Activated CD4-positive, alpha-beta memory T cell treated with anti-CD3 and anti-CD28 coated beads, Interleukin-2, amount 10 ng/mL, durations not matched to agents 7 days and 5 days (primary cell): ENCODE measurements at regions not wholly inside any gene's neighbourhood (a gene's known extent, or its start where the extent isn't known, plus 50 kb on each side); places are given as distances from the start of the nearest gene placed in this dataset.
"Not testable (repeated sequence)": the region's sequence is repeated elsewhere in the genome, so short reads cannot be mapped to it uniquely, and the experiment has no call there.

Source experiments
- CTCF ChIA-PET: fragments of 350-600 bp; sonication (Branson Sonifier 250); formaldehyde crosslinking; loops from one replicate; lab custom pipeline; 2021; ENCODE audit warnings: antibody characterized with exemption, inconsistent platforms; lab: Charles Lee
- POLR2A ChIA-PET: fragments of 350-600 bp; sonication (Branson Sonifier 250); formaldehyde crosslinking; loops from one replicate; lab custom pipeline; 2021; ENCODE audit warnings: antibody characterized with exemption; lab: Charles Lee
- DNase-seq: peaks from one replicate; pipeline ENCODE4 v3.0.0-alpha.2; 2020
- H3K27ac Mint-ChIP-seq: one replicate; pipeline ENCODE4 v1.8.0; 2021; ENCODE audit warnings: mild to moderate bottlenecking, mixed read lengths
- H3K27me3 Mint-ChIP-seq: one replicate; pipeline ENCODE4 v1.8.0; 2021; ENCODE audit warnings: mixed read lengths
- H3K36me3 Mint-ChIP-seq: one replicate; pipeline ENCODE4 v1.8.0; 2021; ENCODE audit warnings: low read depth, mixed read lengths
- H3K4me1 Mint-ChIP-seq: one replicate; pipeline ENCODE4 v1.8.0; 2021; ENCODE audit warnings: mixed read lengths
- H3K4me3 Mint-ChIP-seq: one replicate; pipeline ENCODE4 v1.8.0; 2021; ENCODE audit warnings: mild to moderate bottlenecking, mixed read lengths
- H3K9me3 Mint-ChIP-seq: one replicate; pipeline ENCODE4 v1.8.0; 2021; ENCODE audit warnings: mixed read lengths

- ChIA-PET CTCF (interaction anchor here (0.7 to 1.3 kb wide), 4 partner anchors 9 to 1171 kb away, joined by 3 to 4 read pairs (median 3); no protein-coding TSS in a partner anchor), POLR2A (interaction anchor here (1.0 to 1.2 kb wide), 2 partner anchors 9 to 368 kb away, joined by 3 read pairs; partner anchors contain the start of gene MAGED1)
- Mint-ChIP-seq H3K4me1 (peaks cover 18% of the 10 kb centered on the region), H3K36me3 (no peaks in the 10 kb centered on the region), H3K27me3 (peaks cover 16% of the 10 kb centered on the region), H3K4me3 (peak overlapping the region; percentile 84), H3K27ac (peak overlapping the region; percentile 93), H3K9me3 (no peaks in the 10 kb centered on the region)
- DNase-seq, result no peak
Observed at GRCh38 chrX:52261125-52261462, 76.4 kb downstream of the MAGED4 start.

- Mint-ChIP-seq H3K4me3 (peak overlapping the region; percentile 84), H3K9me3 (no peaks in the 10 kb centered on the region), H3K36me3 (no peaks in the 10 kb centered on the region), H3K27me3 (peaks cover 16% of the 10 kb centered on the region), H3K4me1 (peaks cover 18% of the 10 kb centered on the region), H3K27ac (peak overlapping the region; percentile 93)
- DNase-seq, result peak; percentile 87
- ChIA-PET CTCF (interaction anchor here (0.7 to 1.5 kb wide), 6 partner anchors 10 to 1171 kb away, joined by 3 to 5 read pairs (median 4); no protein-coding TSS in a partner anchor), POLR2A (interaction anchor here (1.0 to 1.2 kb wide), 2 partner anchors 9 to 368 kb away, joined by 3 read pairs; partner anchors contain the start of gene MAGED1)
Observed at GRCh38 chrX:52261463-52262194, 76.9 kb downstream of the MAGED4 start.

- CTCF ChIA-PET, result interaction anchor here (0.9 to 1.5 kb wide), 4 partner anchors 13 to 842 kb away, joined by 3 to 5 read pairs (median 4); no protein-coding TSS in a partner anchor
- Mint-ChIP-seq H3K36me3 (no peaks in the 10 kb centered on the region), H3K9me3 (no peaks in the 10 kb centered on the region), H3K27ac (peak overlapping the region; percentile 93), H3K27me3 (peaks cover 15% of the 10 kb centered on the region), H3K4me1 (peaks cover 18% of the 10 kb centered on the region), H3K4me3 (peak overlapping the region; percentile 84)
- POLR2A ChIA-PET, result interaction anchor here (1.2 kb wide), 1 partner anchor 8 kb away, joined by 3 read pairs; no protein-coding TSS in a partner anchor
- DNase-seq, result no peak
Observed at GRCh38 chrX:52262195-52262546, 77.5 kb downstream of the MAGED4 start.

GRCh38 chrX:52263417-52263816 lies 78.7 kb downstream of the MAGED4 start:
- Mint-ChIP-seq H3K9me3 (no peaks in the 10 kb centered on the region), H3K4me1 (peaks cover 18% of the 10 kb centered on the region), H3K27ac (no peak overlapping the region), H3K4me3 (no peak overlapping the region), H3K36me3 (no peaks in the 10 kb centered on the region), H3K27me3 (peaks cover 9% of the 10 kb centered on the region)
- DNase-seq, result no peak
- POLR2A ChIA-PET, result no interaction called here
- CTCF ChIA-PET, result no interaction called here

- Mint-ChIP-seq H3K36me3 (no peaks in the 10 kb centered on the region), H3K9me3 (no peaks in the 10 kb centered on the region), H3K4me1 (peaks cover 17% of the 10 kb centered on the region), H3K27me3 (peaks cover 11% of the 10 kb centered on the region), H3K27ac (no peak overlapping the region), H3K4me3 (no peak overlapping the region)
- CTCF ChIA-PET, result no interaction called here
- no peak for DNase-seq
- POLR2A ChIA-PET, result no interaction called here
Observed at GRCh38 chrX:52265713-52266112, 81.0 kb downstream of the MAGED4 start.

GRCh38 chrX:52268502-52268901 lies 83.8 kb downstream of the MAGED4 start:
- H3K4me3 Mint-ChIP-seq, CTCF ChIA-PET, H3K36me3 Mint-ChIP-seq, H3K4me1 Mint-ChIP-seq, POLR2A ChIA-PET, DNase-seq, H3K27ac Mint-ChIP-seq, H3K9me3 Mint-ChIP-seq: not testable (repeated sequence)
- H3K27me3 Mint-ChIP-seq, result peaks cover 12% of the 10 kb centered on the region

GRCh38 chrX:52270453-52271116 lies 85.9 kb downstream of the MAGED4 start:
- no peak overlapping the region for H3K27ac Mint-ChIP-seq
- no peak for DNase-seq
- peaks cover 19% of the 10 kb centered on the region for H3K27me3 Mint-ChIP-seq
- POLR2A ChIA-PET, result interaction anchor here (1.0 kb wide), 1 partner anchor 9 kb away, joined by 3 read pairs; no protein-coding TSS in a partner anchor
- H3K9me3 Mint-ChIP-seq, result no peaks in the 10 kb centered on the region
- no peaks in the 10 kb centered on the region for H3K4me1 Mint-ChIP-seq
- CTCF ChIA-PET, result no interaction called here
- no peak overlapping the region for H3K4me3 Mint-ChIP-seq
- H3K36me3 Mint-ChIP-seq, result no peaks in the 10 kb centered on the region

- H3K36me3 Mint-ChIP-seq, result no peaks in the 10 kb centered on the region
- no peaks in the 10 kb centered on the region for H3K4me1 Mint-ChIP-seq
- H3K27ac Mint-ChIP-seq, result no peak overlapping the region
- ChIA-PET POLR2A (no interaction called here), CTCF (no interaction called here)
- no peaks in the 10 kb centered on the region for H3K9me3 Mint-ChIP-seq
- peaks cover 15% of the 10 kb centered on the region for H3K27me3 Mint-ChIP-seq
- DNase-seq, result peak; percentile 16
- no peak overlapping the region for H3K4me3 Mint-ChIP-seq
Observed at GRCh38 chrX:52271206-52271605, 86.5 kb downstream of the MAGED4 start.

GRCh38 chrX:52277666-52278065 lies 91.2 kb upstream of the XAGE2 start:
- Mint-ChIP-seq H3K27me3 (peaks cover 11% of the 10 kb centered on the region), H3K9me3 (no peaks in the 10 kb centered on the region), H3K4me3 (no peak overlapping the region), H3K4me1 (no peaks in the 10 kb centered on the region), H3K36me3 (no peaks in the 10 kb centered on the region), H3K27ac (no peak overlapping the region)
- ChIA-PET POLR2A (no interaction called here), CTCF (interaction anchor here (1.0 kb wide), 1 partner anchor 16 kb away, joined by 3 read pairs; no protein-coding TSS in a partner anchor)
- DNase-seq, result no peak

GRCh38 chrX:52280812-52281211 lies 88.0 kb upstream of the XAGE2 start:
- H3K27ac Mint-ChIP-seq, result no peak overlapping the region
- ChIA-PET CTCF (no interaction called here), POLR2A (no interaction called here)
- H3K27me3 Mint-ChIP-seq, result no peaks in the 10 kb centered on the region
- H3K9me3 Mint-ChIP-seq, result no peaks in the 10 kb centered on the region
- H3K4me3 Mint-ChIP-seq, result no peak overlapping the region
- no peaks in the 10 kb centered on the region for H3K4me1 Mint-ChIP-seq
- DNase-seq, result no peak
- no peaks in the 10 kb centered on the region for H3K36me3 Mint-ChIP-seq

- no peak for DNase-seq
- no peak overlapping the region for H3K4me3 Mint-ChIP-seq
- no peak overlapping the region for H3K27ac Mint-ChIP-seq
- no peaks in the 10 kb centered on the region for H3K4me1 Mint-ChIP-seq
- H3K27me3 Mint-ChIP-seq, result no peaks in the 10 kb centered on the region
- no peaks in the 10 kb centered on the region for H3K9me3 Mint-ChIP-seq
- ChIA-PET CTCF (no interaction called here), POLR2A (no interaction called here)
- no peaks in the 10 kb centered on the region for H3K36me3 Mint-ChIP-seq
Observed at GRCh38 chrX:52284865-52285264, 84.0 kb upstream of the XAGE2 start.

GRCh38 chrX:52298968-52299367 lies 69.9 kb upstream of the XAGE2 start:
- H3K4me1 Mint-ChIP-seq, POLR2A ChIA-PET, H3K4me3 Mint-ChIP-seq, H3K36me3 Mint-ChIP-seq, H3K9me3 Mint-ChIP-seq, H3K27me3 Mint-ChIP-seq, DNase-seq, H3K27ac Mint-ChIP-seq, CTCF ChIA-PET: not testable (repeated sequence)

GRCh38 chrX:52308532-52308931 lies 60.3 kb upstream of the XAGE2 start:
- H3K9me3 Mint-ChIP-seq, CTCF ChIA-PET, H3K4me3 Mint-ChIP-seq, H3K4me1 Mint-ChIP-seq, POLR2A ChIA-PET, H3K27me3 Mint-ChIP-seq, DNase-seq, H3K27ac Mint-ChIP-seq, H3K36me3 Mint-ChIP-seq: not testable (repeated sequence)
